ENCODE measurements at regions not wholly inside any gene's neighbourhood (a gene's known extent, or its start where the extent isn't known, plus 50 kb on each side); places are given as distances from the start of the nearest gene placed in this dataset.

GRCh38 chr5:68409259-68409658 is 193.7 kb downstream of the PIK3R1 start:
- 45% methylated on average over 3 of the region's 3 CpGs for WGBS (ENCODE audit: insufficient coverage, low coverage, missing lambda C conversion rate)
- no peaks in the 10 kb centered on the region for H3K9me3 ChIP-seq (replicated peaks; ENCODE audit: control insufficient read depth, insufficient read depth, low read depth, low read length)
- H3K9me1 ChIP-seq (ENCODE audit: control insufficient read depth, insufficient read depth, low read length): no peaks in the 10 kb centered on the region
- no peaks in the 10 kb centered on the region for H3K36me3 ChIP-seq (ENCODE audit: control insufficient read depth, insufficient read depth, low read length)
- no peak overlapping the region; a peak in 1 of 4 replicates for H3K9ac ChIP-seq (ENCODE audit: insufficient read depth in 1 of 2, low read depth in 2 of 2, low read length in 2 of 2)
- intact Hi-C loops (cut with micrococcal nuclease): no loop called here
- no peak overlapping the region for H3K4me2 ChIP-seq (ENCODE audit: insufficient read depth, low read length)
- no peaks in the 10 kb centered on the region for H3K79me2 ChIP-seq (ENCODE audit: control insufficient read depth, insufficient read depth, low read length)
- ChIA-PET CTCF (ENCODE audit: low intra/inter-chr PET ratio) (no interaction called here), POLR2A (interaction anchor here (0.6 to 0.9 kb wide), 2 partner anchors 9 to 427 kb away, joined by 3 read pairs; no protein-coding TSS in a partner anchor)
- DNase-seq (ENCODE audit: extremely low read depth in 1 of 4, low spot score in 3 of 4) (peak in 1 of 4 experiments; percentile 57), ATAC-seq (peak; percentile 44; the same call in 2 of the 3 replicates), FAIRE-seq (peak; percentile 63)
- H4K20me1 ChIP-seq (replicated peaks; ENCODE audit: control insufficient read depth, insufficient read depth, low read length): no peaks in the 10 kb centered on the region
- TF ChIP-seq THRB (CRISPR knock-in tag; conservative IDR thresholded peaks at IDR 0.05) (no peak), SAFB2 (IDR thresholded peaks at IDR 0.05; ENCODE audit: borderline replicate concordance, low read depth, low read length, severe bottlenecking) (no peak), EHMT2 (IDR thresholded peaks at IDR 0.05) (0 out of 2 replicates have a peak, but pooled peaks have one; percentile 58), ZNF696 (CRISPR knock-in tag; conservative IDR thresholded peaks at IDR 0.05) (no peak), ERF (CRISPR knock-in tag; IDR thresholded peaks at IDR 0.05) (no peak), ARID3B (CRISPR knock-in tag; IDR thresholded peaks at IDR 0.05; ENCODE audit: borderline replicate concordance) (no peak), CHAMP1 (IDR thresholded peaks at IDR 0.05) (no peak), JUND (IDR thresholded peaks at IDR 0.05; ENCODE audit: borderline replicate concordance, low read depth, low read length) (no peak), JUND (tag; IDR thresholded peaks at IDR 0.05; ENCODE audit: borderline replicate concordance, low read depth, low read length) (0 out of 3 replicates have a peak, but pooled peaks have one; percentile 32), HCFC1 (IDR thresholded peaks at IDR 0.05; ENCODE audit: low read depth, low read length) (no peak)
- H3K27ac ChIP-seq (ENCODE audit: extremely low read depth, low read depth, low read length): no peak overlapping the region
- no TSS peak for BruUV-seq (replicated peaks)
- no peak overlapping the region for H3K4me3 ChIP-seq
- H2AFZ ChIP-seq (ENCODE audit: low read depth, low read length): peak overlapping the region; percentile 78
- in situ Hi-C loops (cut with MboI): no loop called here
- H3K27me3 ChIP-seq (ENCODE audit: control insufficient read depth in 2 of 2, insufficient read depth in 2 of 2, low read length in 2 of 2): no peaks in the 10 kb centered on the region
- H3K4me1 ChIP-seq (replicated peaks in 1 of 2; ENCODE audit: control insufficient read depth in 2 of 2, insufficient read depth in 2 of 2, low read length in 2 of 2): peaks cover 20 to 50% of the 10 kb centered on the region in 2 experiments

Measured in K562 (cell line).